ENCODE measurements at regions not wholly inside any gene's neighbourhood (a gene's known extent, or its start where the extent isn't known, plus 50 kb on each side); places are given as distances from the start of the nearest gene placed in this dataset.

GRCh38 chr16:52073024-52073423 is 473.9 kb downstream of the TOX3 start:
- no peak for TF ChIP-seq CTCF (IDR thresholded peaks at IDR 0.05; ENCODE audit: low read depth, low read length, missing control alignments)
- H3K4me3 ChIP-seq (replicated peaks; ENCODE audit: low read depth, low read length): no peak overlapping the region
- DNase-seq (ENCODE audit: extremely low read depth, low read depth): no peak

GRCh38 chr16:52071101-52071500 is 475.8 kb downstream of the TOX3 start:
- TF ChIP-seq CTCF (IDR thresholded peaks at IDR 0.05; ENCODE audit: low read depth, low read length, missing control alignments): no peak
- no peak overlapping the region for H3K4me3 ChIP-seq (replicated peaks; ENCODE audit: low read depth, low read length)
- DNase-seq (ENCODE audit: extremely low read depth, low read depth): no peak

GRCh38 chr16:52070341-52071057 is 476.4 kb downstream of the TOX3 start:
- TF ChIP-seq CTCF (IDR thresholded peaks at IDR 0.05; ENCODE audit: low read depth, low read length, missing control alignments): no peak
- DNase-seq (ENCODE audit: extremely low read depth, low read depth): no peak
- H3K4me3 ChIP-seq (replicated peaks; ENCODE audit: low read depth, low read length): no peak overlapping the region

- peak; percentile 7 for TF ChIP-seq CTCF (IDR thresholded peaks at IDR 0.05; ENCODE audit: low read depth, low read length, missing control alignments)
- H3K4me3 ChIP-seq (replicated peaks; ENCODE audit: low read depth, low read length): no peak overlapping the region
- DNase-seq (ENCODE audit: extremely low read depth, low read depth): no peak
Observed at GRCh38 chr16:52069866-52070265, 477.1 kb downstream of the TOX3 start.

- no peak for DNase-seq (ENCODE audit: extremely low read depth, low read depth)
- no peak overlapping the region for H3K4me3 ChIP-seq (replicated peaks; ENCODE audit: low read depth, low read length)
- TF ChIP-seq CTCF (IDR thresholded peaks at IDR 0.05; ENCODE audit: low read depth, low read length, missing control alignments): no peak
Observed at GRCh38 chr16:52068447-52069074, 478.4 kb downstream of the TOX3 start.

- TF ChIP-seq CTCF (IDR thresholded peaks at IDR 0.05; ENCODE audit: low read depth, low read length, missing control alignments): no peak
- no peak for DNase-seq (ENCODE audit: extremely low read depth, low read depth)
- H3K4me3 ChIP-seq (replicated peaks; ENCODE audit: low read depth, low read length): no peak overlapping the region
Observed at GRCh38 chr16:52066962-52067361, 480.0 kb downstream of the TOX3 start.

Data from HFF-Myc (cell line).